ENCODE measurements at regions not wholly inside any gene's neighbourhood (a gene's known extent, or its start where the extent isn't known, plus 50 kb on each side); places are given as distances from the start of the nearest gene placed in this dataset.

- no peaks in the 10 kb centered on the region for H3K79me2 ChIP-seq (ENCODE audit: insufficient read depth, low read length)
- Mint-ChIP-seq H3K4me3 (no peak overlapping the region), H3K27me3 (ENCODE audit: low read depth in 3 of 3) (peaks cover 0 to 3% (median 0%) of the 10 kb centered on the region in 3 donors), H3K4me1 (no peaks in the 10 kb centered on the region), H3K27ac (no peak overlapping the region), H3K9me3 (peaks cover 12 to 40% (median 25%) of the 10 kb centered on the region in 7 donors), H3K36me3 (no peaks in the 10 kb centered on the region)
- no peaks in the 10 kb centered on the region for H3K27me3 ChIP-seq (ENCODE audit: control insufficient read depth in 2 of 2, insufficient read depth in 2 of 2, low read length in 2 of 2)
- no peak for DNase-seq
- no peak overlapping the region for H3K4me3 ChIP-seq (replicated peaks in 1 of 3; ENCODE audit: low read depth in 2 of 3, low read length in 3 of 3)
- H3K4me1 ChIP-seq (ENCODE audit: control insufficient read depth in 1 of 2, insufficient read depth in 2 of 2, low read length in 2 of 2), result no peaks in the 10 kb centered on the region
- H3K27ac ChIP-seq (ENCODE audit: low read depth in 1 of 2, low read length in 2 of 2), result no peak overlapping the region
- intact Hi-C loops (cut with micrococcal nuclease), result no loop called here
- H4K20me1 ChIP-seq (ENCODE audit: insufficient read depth, low read length), result no peaks in the 10 kb centered on the region
- no peaks in the 10 kb centered on the region for H3K36me3 ChIP-seq (replicated peaks in 1 of 2; ENCODE audit: control insufficient read depth in 1 of 2, insufficient read depth in 2 of 2, low read length in 2 of 2)
- no peak for TF ChIP-seq CTCF (IDR thresholded peaks at IDR 0.05)
- no peak overlapping the region for H3K4me2 ChIP-seq (replicated peaks; ENCODE audit: extremely low read depth, low read length, poor library complexity, severe bottlenecking)
- H3K9ac ChIP-seq (ENCODE audit: insufficient read depth, low read length, poor library complexity, severe bottlenecking), result no peak overlapping the region
- peaks cover 35 to 61% of the 10 kb centered on the region in 2 donors for H3K9me3 ChIP-seq (replicated peaks in 1 of 2; ENCODE audit: control insufficient read depth in 1 of 2, insufficient read depth in 1 of 2, low read length in 2 of 2)
- no peak overlapping the region for H2AFZ ChIP-seq (ENCODE audit: insufficient read depth, low read depth, low read length, poor library complexity, severe bottlenecking)
Observed at GRCh38 chr19:20325151-20325550, 158.1 kb downstream of the ZNF486 start.

- H3K27ac Mint-ChIP-seq, result no peak overlapping the region
- H3K27ac ChIP-seq (ENCODE audit: low read depth in 1 of 2, low read length in 2 of 2), result no peak overlapping the region
- intact Hi-C loops (cut with micrococcal nuclease), result no loop called here
- peaks cover 11 to 31% (median 24%) of the 10 kb centered on the region in 7 donors for H3K9me3 Mint-ChIP-seq
- no peak for TF ChIP-seq CTCF (IDR thresholded peaks at IDR 0.05)
- no peaks in the 10 kb centered on the region for H3K36me3 ChIP-seq (replicated peaks in 1 of 2; ENCODE audit: control insufficient read depth in 1 of 2, insufficient read depth in 2 of 2, low read length in 2 of 2)
- no peak overlapping the region for H3K4me2 ChIP-seq (replicated peaks; ENCODE audit: extremely low read depth, low read length, poor library complexity, severe bottlenecking)
- no peaks in the 10 kb centered on the region for H3K4me1 Mint-ChIP-seq
- H3K27me3 ChIP-seq (ENCODE audit: control insufficient read depth in 2 of 2, insufficient read depth in 2 of 2, low read length in 2 of 2), result no peaks in the 10 kb centered on the region
- no peaks in the 10 kb centered on the region for H4K20me1 ChIP-seq (ENCODE audit: insufficient read depth, low read length)
- no peak overlapping the region for H3K4me3 ChIP-seq (replicated peaks in 1 of 3; ENCODE audit: low read depth in 2 of 3, low read length in 3 of 3)
- WGBS (ENCODE audit: insufficient coverage), result 90% methylated on average over 3 of the region's 3 CpGs
- no peak overlapping the region for H2AFZ ChIP-seq (ENCODE audit: insufficient read depth, low read depth, low read length, poor library complexity, severe bottlenecking)
- no peak overlapping the region for H3K4me3 Mint-ChIP-seq
- DNase-seq, result no peak
- peaks cover 32 to 57% of the 10 kb centered on the region in 2 donors for H3K9me3 ChIP-seq (replicated peaks in 1 of 2; ENCODE audit: control insufficient read depth in 1 of 2, insufficient read depth in 1 of 2, low read length in 2 of 2)
- H3K9ac ChIP-seq (ENCODE audit: insufficient read depth, low read length, poor library complexity, severe bottlenecking), result no peak overlapping the region
- no peaks in the 10 kb centered on the region for H3K27me3 Mint-ChIP-seq (ENCODE audit: low read depth in 3 of 3)
- no peaks in the 10 kb centered on the region for H3K36me3 Mint-ChIP-seq
- no peaks in the 10 kb centered on the region for H3K4me1 ChIP-seq (ENCODE audit: control insufficient read depth in 1 of 2, insufficient read depth in 2 of 2, low read length in 2 of 2)
- H3K79me2 ChIP-seq (ENCODE audit: insufficient read depth, low read length), result no peaks in the 10 kb centered on the region
Observed at GRCh38 chr19:20321139-20321763, 154.2 kb downstream of the ZNF486 start.

Data from CD14-positive monocyte (primary cell).